HCT116 (cell line): ENCODE measurements at regions not wholly inside any gene's neighbourhood (a gene's known extent, or its start where the extent isn't known, plus 50 kb on each side); places are given as distances from the start of the nearest gene placed in this dataset.
"Not testable (repeated sequence)": the region's sequence is repeated elsewhere in the genome, so short reads cannot be mapped to it uniquely, and the experiment has no call there.

ENCODE experiments used
- ATAC-seq: fragments of 200-7000 bp; cut with Tn5 transposase; 2 replicates; pipeline ENCODE4 v1.9.1; 2020; ENCODE audit warnings: mild to moderate bottlenecking, moderate library complexity
- BruUV-seq: library from RNA; stranded (reverse); fragments of 400-500 nt; replicated peaks from 2 replicates; lab custom pipeline; 2021; lab: Mats Ljungman, UMichigan
- CTCF ChIA-PET: fragments of 300-600 bp; sonication (Branson Sonifier 250); formaldehyde crosslinking; loops from one replicate; lab custom pipeline; 2021; ENCODE audit warnings: antibody characterized with exemption; lab: Charles Lee
- POLR2A ChIA-PET: fragments of 300-600, 350-600 bp; sonication (Branson Sonifier 250); formaldehyde crosslinking; loops from one replicate; lab custom pipeline; 2021; ENCODE audit warnings: antibody characterized with exemption; lab: Charles Lee
- RAD21 ChIA-PET, 2 experiments: fragments of 300-600 bp; sonication (Branson Sonifier 250); formaldehyde crosslinking; loops; one replicate each; lab custom pipeline; 2023; ENCODE audit warnings: low total read pairs in 2 of 2; ENCODE audit not compliant: uncharacterized antibody in 2 of 2, unreplicated experiment in 2 of 2, low non-redundant PET in 1 of 2; lab: Charles Lee
- DNase-seq: peaks from one replicate; pipeline ENCODE4 v3.0.0-alpha.2; 2010; ENCODE audit warnings: low read depth, low spot score
- H2AFZ ChIP-seq: fragments of 200-600 bp; shearing (Covaris generic), sonication (generic); 2 replicates; pipeline ENCODE4 v1.6.1; 2017; ENCODE audit warnings: low read depth, mixed run types, mixed read lengths, antibody characterized with exemption, low read length; ENCODE audit not compliant: poor library complexity, severe bottlenecking
- H3K27ac ChIP-seq: 2 replicates; pipeline ENCODE4 v1.5.1; 2012; ENCODE audit warnings: low read depth, low read length
- H3K27me3 ChIP-seq: fragments of 200-600 bp; sonication (generic); 2 replicates; pipeline ENCODE4 v1.6.1; 2016; ENCODE audit warnings: mixed run types, low read length, mixed read lengths; ENCODE audit not compliant: insufficient read depth
- H3K36me3 ChIP-seq, 2 experiments: fragments of 200-500 bp in 1 of 2; fragments of 200-600 bp in 1 of 2; sonication (Bioruptor generic) in 1 of 2; sonication (generic) in 1 of 2; 2 replicates each; pipeline versions ENCODE4 v1.5.1 to v1.6.1; 2014 to 2016; ENCODE audit warnings: low read length in 2 of 2, inconsistent platforms in 1 of 2, mixed read lengths in 1 of 2, mixed run types in 1 of 2; ENCODE audit not compliant: insufficient read depth in 2 of 2, control insufficient read depth in 1 of 2
- H3K4me1 ChIP-seq, 2 experiments: fragments of 200-600 bp in 1 of 2; sonication (generic) in 1 of 2; 2 replicates each; pipeline versions ENCODE4 v1.5.1 to v1.6.1; 2012 to 2017; ENCODE audit warnings: low read length in 2 of 2, inconsistent platforms in 1 of 2, mild to moderate bottlenecking in 1 of 2, mixed read lengths in 1 of 2, mixed run types in 1 of 2, moderate library complexity in 1 of 2; ENCODE audit not compliant: insufficient read depth in 2 of 2, control insufficient read depth in 1 of 2
- H3K4me2 ChIP-seq: fragments of 200-600 bp; sonication (generic); 2 replicates; pipeline ENCODE4 v1.6.1; 2017; ENCODE audit warnings: mixed run types, low read length, mixed read lengths
- H3K4me3 ChIP-seq, 2 experiments: fragments of 200-600 bp in 1 of 2; sonication (generic) in 1 of 2; replicated peaks in 1 of 2; 2 replicates each; pipeline ENCODE4 v1.5.1; 2011 to 2016; ENCODE audit warnings: low read length in 2 of 2, control low read depth in 1 of 2, low read depth in 1 of 2, mild to moderate bottlenecking in 1 of 2, mixed read lengths in 1 of 2, mixed run types in 1 of 2
- H3K79me2 ChIP-seq: fragments of 200-600 bp; sonication (generic); 2 replicates; pipeline ENCODE4 v1.6.1; 2017; ENCODE audit warnings: mild to moderate bottlenecking, mixed run types, low read length, moderate library complexity, mixed read lengths; ENCODE audit not compliant: insufficient read depth
- H3K9ac ChIP-seq: fragments of 200-600 bp; sonication (generic); 2 replicates; pipeline ENCODE4 v1.6.1; 2016; ENCODE audit warnings: low read length, mixed read lengths
- H3K9me2 ChIP-seq: fragments of 200-600 bp; sonication (generic), shearing (Covaris generic); 2 replicates; pipeline ENCODE4 v1.6.1; 2017; ENCODE audit warnings: mixed run types, mild to moderate bottlenecking, moderate library complexity; ENCODE audit not compliant: insufficient read depth
- H3K9me3 ChIP-seq, 2 experiments: fragments of 200-500 bp in 1 of 2; fragments of 200-600 bp in 1 of 2; sonication (Bioruptor generic) in 1 of 2; sonication (generic) in 1 of 2; 2 replicates each; pipeline ENCODE4 v1.6.1; 2014 to 2017; ENCODE audit warnings: low read length in 2 of 2, mixed read lengths in 2 of 2, inconsistent platforms in 1 of 2, low read depth in 1 of 2, mild to moderate bottlenecking in 1 of 2, mixed run types in 1 of 2, moderate library complexity in 1 of 2; ENCODE audit not compliant: control insufficient read depth in 1 of 2, insufficient read depth in 1 of 2
- H4K20me1 ChIP-seq: fragments of 200-600 bp; sonication (generic), shearing (Covaris generic); 2 replicates; pipeline ENCODE4 v1.6.1; 2017; ENCODE audit warnings: mixed run types, mild to moderate bottlenecking, moderate library complexity; ENCODE audit not compliant: insufficient read depth
- intact Hi-C: fragments of 100-400 bp; cut with micrococcal nuclease; formaldehyde crosslinking; loops from 2 replicates; pipeline ENCODE4 v1.10.0; 2022
- TF ChIP-seq, protein P1 (sequence below): IDR thresholded peaks from 2 replicates; pipeline ENCODE4 v1.6.1; 2012

DNA sequence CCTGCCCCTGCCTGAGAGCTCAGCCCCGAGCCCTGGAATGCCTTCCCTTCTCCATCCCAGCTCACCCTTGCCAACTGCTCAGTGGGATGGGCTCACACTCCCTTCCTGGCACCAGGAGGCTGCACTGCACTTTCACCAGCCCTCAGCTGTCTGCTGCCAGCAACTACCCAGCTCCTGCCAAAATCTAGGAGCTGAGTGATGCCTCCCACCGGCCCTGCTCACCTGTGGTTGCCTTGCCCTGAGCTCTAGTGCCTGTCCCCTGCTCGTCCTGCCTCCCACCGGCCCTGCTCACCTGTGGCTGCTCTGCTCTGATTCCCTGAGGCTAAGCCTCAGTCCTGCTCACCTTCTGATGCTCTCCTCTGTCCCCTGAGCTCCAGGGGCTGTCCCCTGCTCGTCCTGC, 119.8 kb downstream of the TMEM121 start (continued):
- TF ChIP-seq, protein P1, sequence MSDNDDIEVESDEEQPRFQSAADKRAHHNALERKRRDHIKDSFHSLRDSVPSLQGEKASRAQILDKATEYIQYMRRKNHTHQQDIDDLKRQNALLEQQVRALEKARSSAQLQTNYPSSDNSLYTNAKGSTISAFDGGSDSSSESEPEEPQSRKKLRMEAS = no peak

DNA sequence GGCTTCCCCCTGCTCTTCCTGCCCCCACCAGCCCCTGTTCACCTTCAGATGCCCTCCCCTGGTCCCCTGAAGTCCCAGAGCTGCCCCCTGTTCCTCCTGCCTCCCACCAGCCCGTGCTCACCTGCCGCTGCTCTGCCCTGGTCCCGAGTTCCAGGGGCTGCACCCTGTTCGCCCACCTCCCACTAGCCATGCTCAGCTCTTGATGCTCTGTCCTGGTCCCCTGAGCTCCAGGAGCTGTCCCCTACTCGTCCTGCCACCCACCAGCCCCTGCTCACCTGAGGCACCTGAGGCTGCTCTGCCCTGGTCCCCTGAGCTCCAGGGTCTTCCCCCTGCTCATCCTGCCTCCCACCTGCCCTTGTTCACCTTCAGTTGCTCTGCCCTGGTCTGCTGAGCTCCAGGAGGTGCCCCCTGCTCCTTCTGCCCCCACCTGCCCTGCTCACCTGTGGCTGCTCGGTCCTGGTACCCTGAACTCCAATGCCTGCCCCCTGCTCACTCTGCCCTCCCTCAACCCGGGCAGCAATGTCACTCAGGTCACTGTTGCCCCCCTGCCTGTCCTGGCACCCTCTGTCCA, 120.4 kb downstream of the TMEM121 start:
- intact Hi-C loops, DNase-seq, POLR2A ChIA-PET, H2AFZ ChIP-seq, H3K27me3 ChIP-seq, RAD21 ChIA-PET, CTCF ChIA-PET, H3K79me2 ChIP-seq, H3K4me3 ChIP-seq, ATAC-seq, H3K9me3 ChIP-seq, H3K4me2 ChIP-seq, H4K20me1 ChIP-seq, H3K9me2 ChIP-seq, H3K4me1 ChIP-seq, H3K36me3 ChIP-seq, H3K9ac ChIP-seq, H3K27ac ChIP-seq, BruUV-seq: not testable (repeated sequence)

DNA sequence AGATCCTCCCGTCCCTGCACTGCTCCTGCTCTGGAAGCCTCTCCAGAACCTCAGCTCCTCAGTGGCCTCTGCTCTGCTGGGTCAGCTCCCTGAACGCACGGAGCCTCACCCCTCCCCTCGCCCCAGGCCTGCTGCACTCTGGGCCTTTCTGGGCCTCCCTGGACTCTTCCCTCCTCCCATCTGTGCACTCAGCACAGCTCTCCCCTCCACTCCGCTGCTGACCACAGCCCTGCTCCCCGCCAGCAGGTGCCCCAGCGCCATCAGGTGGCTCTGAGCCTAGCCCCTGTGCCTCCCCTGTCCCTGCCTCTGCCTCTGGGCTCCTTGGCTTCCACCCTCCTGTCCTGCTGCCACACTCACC, 121.0 kb downstream of the TMEM121 start:
- H3K79me2 ChIP-seq, DNase-seq, H3K9me2 ChIP-seq, H3K4me3 ChIP-seq, H3K4me2 ChIP-seq, H3K9ac ChIP-seq, H2AFZ ChIP-seq, H3K27ac ChIP-seq, POLR2A ChIA-PET, BruUV-seq, H3K36me3 ChIP-seq, H3K9me3 ChIP-seq, H3K27me3 ChIP-seq, intact Hi-C loops, H4K20me1 ChIP-seq, CTCF ChIA-PET, RAD21 ChIA-PET, H3K4me1 ChIP-seq: not testable (repeated sequence)
- ATAC-seq = peak; percentile 37
